ENCODE measurements at regions not wholly inside any gene's neighbourhood (a gene's known extent, or its start where the extent isn't known, plus 50 kb on each side); places are given as distances from the start of the nearest gene placed in this dataset.
A peak's percentile ranks its signal among the peaks of the same experiment; 100 is the strongest.

DNA sequence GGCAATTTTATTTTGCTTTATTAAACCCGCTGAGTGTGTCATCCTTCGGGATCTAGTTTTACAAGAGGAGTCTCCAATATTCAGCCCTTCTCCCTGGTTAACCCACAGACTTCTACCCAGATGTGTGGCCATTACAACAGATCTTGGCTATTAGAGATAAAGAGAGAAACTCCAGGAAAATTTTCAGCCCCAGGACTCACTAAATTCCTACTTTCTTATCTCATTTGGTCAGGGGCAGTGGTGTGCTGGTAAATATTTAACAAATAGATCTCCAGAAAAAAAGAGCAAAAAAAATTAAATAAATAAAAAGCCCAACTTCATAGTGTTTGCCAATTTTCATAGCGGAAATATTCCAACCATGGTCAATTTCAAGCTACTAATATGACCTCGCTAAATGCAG, 168.4 kb downstream of the RND3 start:
- Histone ChIP-seq H3K4me1 (ENCODE audit: control insufficient read depth, insufficient read depth, low read length) (no peaks in the 10 kb centered on the region), H3K27ac (ENCODE audit: low read length) (no peak overlapping the region), H3K9me3 (ENCODE audit: control insufficient read depth, low read depth, low read length) (no peaks in the 10 kb centered on the region), H3K36me3 (ENCODE audit: control insufficient read depth, insufficient read depth, low read length) (no peaks in the 10 kb centered on the region), H3K27me3 (ENCODE audit: control insufficient read depth, insufficient read depth, low read length) (no peaks in the 10 kb centered on the region), H3K4me3 (ENCODE audit: low read length) (no peak overlapping the region)
- 89% methylated on average over 3 of the region's 4 CpGs for WGBS (ENCODE audit: insufficient coverage, low lambda C conversion rate)
- no peak for DNase-seq

- no peak overlapping the region for H3K4me3 ChIP-seq (ENCODE audit: low read length)
- no peaks in the 10 kb centered on the region for H3K9me3 ChIP-seq (ENCODE audit: control insufficient read depth, low read depth, low read length)
- no peak overlapping the region for H3K27ac ChIP-seq (ENCODE audit: low read length)
- no peaks in the 10 kb centered on the region for H3K27me3 ChIP-seq (ENCODE audit: control insufficient read depth, insufficient read depth, low read length)
- DNase-seq = no peak
- WGBS (ENCODE audit: insufficient coverage, low lambda C conversion rate) = 100% methylated on average over 1 of the region's 4 CpGs
- peaks cover 8% of the 10 kb centered on the region for H3K4me1 ChIP-seq (ENCODE audit: control insufficient read depth, insufficient read depth, low read length)
- H3K36me3 ChIP-seq (ENCODE audit: control insufficient read depth, insufficient read depth, low read length) = no peaks in the 10 kb centered on the region
These were observed 175.2 kb downstream of the RND3 start for GRCh38 chr2:150312271-150312670.

DNA sequence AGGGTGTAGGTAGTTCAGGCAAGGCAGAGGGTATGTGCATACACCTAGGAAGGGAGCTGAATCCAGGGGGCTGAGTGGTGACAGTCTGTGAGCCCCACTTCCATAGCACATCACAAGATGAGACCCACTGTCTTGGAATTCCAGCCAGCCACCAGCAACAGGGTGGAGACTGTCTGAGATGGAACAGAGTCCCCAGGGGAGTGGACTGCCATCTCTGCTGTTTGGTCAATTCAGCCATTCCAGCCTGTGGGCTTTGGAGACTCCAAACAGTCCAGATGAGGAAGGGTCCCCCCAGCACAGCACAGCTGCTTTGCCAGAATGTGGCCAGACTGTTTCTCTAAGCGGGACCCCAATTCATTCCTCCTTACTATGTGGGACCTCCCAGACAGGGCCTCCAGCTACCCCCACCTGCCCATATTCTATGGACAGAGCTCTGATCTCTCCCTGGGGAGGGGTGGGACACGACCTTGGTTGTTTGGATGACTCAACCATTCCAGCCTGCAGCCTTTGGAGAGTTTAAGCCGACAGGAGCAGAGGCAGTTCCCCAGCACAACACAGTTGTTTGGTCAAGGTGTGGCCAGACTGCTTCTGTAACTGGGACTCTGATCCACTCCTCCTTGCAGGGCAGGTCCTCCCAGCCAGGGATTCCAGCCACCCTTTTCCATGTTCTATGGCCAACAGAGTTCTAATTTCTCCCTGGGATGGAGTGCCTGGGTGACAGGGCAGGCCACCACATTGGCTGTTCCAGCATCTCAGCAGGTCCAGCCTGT, 178.0 kb downstream of the RND3 start:
- DNase-seq = peak; percentile 20 to 50
- Histone ChIP-seq H3K9me3 (ENCODE audit: control insufficient read depth, low read depth, low read length) (peaks cover 6% of the 10 kb centered on the region), H3K27me3 (ENCODE audit: control insufficient read depth, insufficient read depth, low read length) (no peaks in the 10 kb centered on the region), H3K4me1 (ENCODE audit: control insufficient read depth, insufficient read depth, low read length) (peaks cover 8% of the 10 kb centered on the region), H3K36me3 (ENCODE audit: control insufficient read depth, insufficient read depth, low read length) (no peaks in the 10 kb centered on the region), H3K27ac (ENCODE audit: low read length) (no peak overlapping the region), H3K4me3 (ENCODE audit: low read length) (no peak overlapping the region)
- no CpG with 5 or more reads among the region's 3 CpGs for whole genome bisulfite sequencing (ENCODE audit: insufficient coverage, low lambda C conversion rate)

GRCh38 chr2:150307258-150307657, 180.2 kb downstream of the RND3 start:
- WGBS (ENCODE audit: insufficient coverage, low lambda C conversion rate) = 100% methylated on average over 1 of the region's 1 CpG
- H3K36me3 ChIP-seq (ENCODE audit: control insufficient read depth, insufficient read depth, low read length) = no peaks in the 10 kb centered on the region
- DNase-seq = no peak

GRCh38 chr2:150303281-150303680, 184.2 kb downstream of the RND3 start:
- WGBS (ENCODE audit: insufficient coverage, low lambda C conversion rate) = 83% methylated on average over 1 of the region's 1 CpG
- Histone ChIP-seq H3K27me3 (ENCODE audit: control insufficient read depth, insufficient read depth, low read length) (no peaks in the 10 kb centered on the region), H3K4me3 (ENCODE audit: low read length) (no peak overlapping the region), H3K9me3 (ENCODE audit: control insufficient read depth, low read depth, low read length) (peaks cover 20% of the 10 kb centered on the region), H3K27ac (ENCODE audit: low read length) (no peak overlapping the region), H3K36me3 (ENCODE audit: control insufficient read depth, insufficient read depth, low read length) (no peaks in the 10 kb centered on the region), H3K4me1 (ENCODE audit: control insufficient read depth, insufficient read depth, low read length) (no peaks in the 10 kb centered on the region)
- no peak for DNase-seq

More at GRCh38 chr2:150307258-150307657, 180.2 kb downstream of the RND3 start:
- no peak overlapping the region for H3K4me3 ChIP-seq (ENCODE audit: low read length)
- H3K9me3 ChIP-seq (ENCODE audit: control insufficient read depth, low read depth, low read length) = peaks cover 14% of the 10 kb centered on the region
- H3K27me3 ChIP-seq (ENCODE audit: control insufficient read depth, insufficient read depth, low read length) = no peaks in the 10 kb centered on the region
- H3K27ac ChIP-seq (ENCODE audit: low read length) = no peak overlapping the region
- H3K4me1 ChIP-seq (ENCODE audit: control insufficient read depth, insufficient read depth, low read length) = peaks cover 8% of the 10 kb centered on the region

GRCh38 chr2:150298571-150299305, 188.7 kb downstream of the RND3 start:
- H3K36me3 ChIP-seq (ENCODE audit: control insufficient read depth, insufficient read depth, low read length) = no peaks in the 10 kb centered on the region
- H3K4me1 ChIP-seq (ENCODE audit: control insufficient read depth, insufficient read depth, low read length) = no peaks in the 10 kb centered on the region
- H3K27me3 ChIP-seq (ENCODE audit: control insufficient read depth, insufficient read depth, low read length) = no peaks in the 10 kb centered on the region
- H3K4me3 ChIP-seq (ENCODE audit: low read length) = no peak overlapping the region
- H3K27ac ChIP-seq (ENCODE audit: low read length) = no peak overlapping the region
- no peak for DNase-seq
- WGBS (ENCODE audit: insufficient coverage, low lambda C conversion rate) = 100% methylated on average over 1 of the region's 3 CpGs
- H3K9me3 ChIP-seq (ENCODE audit: control insufficient read depth, low read depth, low read length) = peaks cover 8% of the 10 kb centered on the region

DNA sequence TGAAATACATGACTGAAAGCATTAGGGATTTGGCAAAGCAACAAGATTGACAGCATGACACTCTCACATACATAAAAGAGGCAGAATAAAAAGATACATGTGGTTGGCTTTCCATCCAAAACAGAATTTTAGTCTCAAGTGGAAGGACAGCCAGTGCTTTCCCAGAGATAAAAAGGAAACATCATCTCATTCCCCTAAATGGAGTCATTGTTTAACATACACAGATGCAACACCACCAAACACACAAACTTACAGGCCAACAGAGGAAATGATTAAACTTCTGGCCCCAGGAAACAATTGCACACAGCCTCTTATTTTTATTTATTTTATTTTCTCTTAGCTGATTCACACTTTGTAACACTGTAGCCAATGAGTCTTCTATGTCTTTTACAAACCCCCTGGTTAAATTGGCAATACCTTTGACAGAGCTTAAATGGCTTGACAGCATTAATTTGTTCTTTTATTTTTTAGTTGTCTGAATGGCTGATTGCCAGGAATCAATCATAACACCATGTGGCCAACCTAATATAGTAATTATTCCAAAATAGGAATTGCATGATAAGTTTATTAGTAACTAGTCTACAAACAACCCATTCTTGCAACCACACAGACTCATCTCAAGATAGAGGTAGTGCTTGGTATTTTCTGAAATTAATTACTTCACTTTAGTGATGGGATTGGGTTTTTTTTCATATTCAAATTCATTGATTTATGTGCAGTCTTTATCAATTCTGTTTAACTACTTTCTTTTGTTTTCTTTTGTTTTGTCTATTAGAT, 190.5 kb downstream of the RND3 start:
- Histone ChIP-seq H3K27me3 (ENCODE audit: control insufficient read depth, insufficient read depth, low read length) (no peaks in the 10 kb centered on the region), H3K4me3 (ENCODE audit: low read length) (no peak overlapping the region), H3K36me3 (ENCODE audit: control insufficient read depth, insufficient read depth, low read length) (no peaks in the 10 kb centered on the region), H3K4me1 (ENCODE audit: control insufficient read depth, insufficient read depth, low read length) (no peaks in the 10 kb centered on the region), H3K9me3 (ENCODE audit: control insufficient read depth, low read depth, low read length) (peaks cover 5% of the 10 kb centered on the region), H3K27ac (ENCODE audit: low read length) (no peak overlapping the region)
- no peak for DNase-seq

DNA sequence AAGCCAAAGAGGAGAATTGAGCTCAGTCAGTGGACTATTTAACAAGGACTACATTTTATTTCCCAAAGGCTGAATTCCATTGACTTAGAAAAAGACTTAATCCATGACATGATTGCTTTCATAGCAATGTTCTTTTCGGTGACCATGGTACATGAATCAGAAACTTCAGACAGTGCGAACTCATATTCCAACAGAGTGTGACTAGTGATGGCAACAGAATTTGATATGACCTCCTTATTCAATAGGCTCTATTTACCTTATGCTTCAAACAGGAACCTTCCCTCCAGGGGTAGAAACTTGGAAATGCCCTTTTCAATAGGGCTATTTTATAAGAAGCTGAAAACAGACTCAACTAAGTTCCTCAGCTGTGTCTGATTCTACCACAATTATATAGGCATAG, 191.9 kb downstream of the RND3 start:
- no peaks in the 10 kb centered on the region for H3K4me1 ChIP-seq (ENCODE audit: control insufficient read depth, insufficient read depth, low read length)
- no peak overlapping the region for H3K27ac ChIP-seq (ENCODE audit: low read length)
- H3K4me3 ChIP-seq (ENCODE audit: low read length) = no peak overlapping the region
- H3K27me3 ChIP-seq (ENCODE audit: control insufficient read depth, insufficient read depth, low read length) = no peaks in the 10 kb centered on the region
- no peaks in the 10 kb centered on the region for H3K36me3 ChIP-seq (ENCODE audit: control insufficient read depth, insufficient read depth, low read length)
- DNase-seq = no peak
- no peaks in the 10 kb centered on the region for H3K9me3 ChIP-seq (ENCODE audit: control insufficient read depth, low read depth, low read length)
- no CpG with 5 or more reads among the region's 2 CpGs for WGBS (ENCODE audit: insufficient coverage, low lambda C conversion rate)

GRCh38 chr2:150293771-150294170, 193.7 kb downstream of the RND3 start:
- H3K4me1 ChIP-seq (ENCODE audit: control insufficient read depth, insufficient read depth, low read length) = no peaks in the 10 kb centered on the region
- H3K4me3 ChIP-seq (ENCODE audit: low read length) = no peak overlapping the region
- no peaks in the 10 kb centered on the region for H3K27me3 ChIP-seq (ENCODE audit: control insufficient read depth, insufficient read depth, low read length)
- no peaks in the 10 kb centered on the region for H3K9me3 ChIP-seq (ENCODE audit: control insufficient read depth, low read depth, low read length)
- no peaks in the 10 kb centered on the region for H3K36me3 ChIP-seq (ENCODE audit: control insufficient read depth, insufficient read depth, low read length)
- 75% methylated on average over 1 of the region's 4 CpGs for WGBS (ENCODE audit: insufficient coverage, low lambda C conversion rate)
- DNase-seq = no peak
- no peak overlapping the region for H3K27ac ChIP-seq (ENCODE audit: low read length)

GRCh38 chr2:150292807-150293206, 194.7 kb downstream of the RND3 start:
- Histone ChIP-seq H3K36me3 (ENCODE audit: control insufficient read depth, insufficient read depth, low read length) (no peaks in the 10 kb centered on the region), H3K27ac (ENCODE audit: low read length) (no peak overlapping the region), H3K9me3 (ENCODE audit: control insufficient read depth, low read depth, low read length) (no peaks in the 10 kb centered on the region), H3K4me3 (ENCODE audit: low read length) (no peak overlapping the region), H3K4me1 (ENCODE audit: control insufficient read depth, insufficient read depth, low read length) (no peaks in the 10 kb centered on the region), H3K27me3 (ENCODE audit: control insufficient read depth, insufficient read depth, low read length) (no peaks in the 10 kb centered on the region)
- no peak for DNase-seq
- no CpG with 5 or more reads among the region's 1 CpG for WGBS (ENCODE audit: insufficient coverage, low lambda C conversion rate)
